ENCODE measurements at regions not wholly inside any gene's neighbourhood (a gene's known extent, or its start where the extent isn't known, plus 50 kb on each side); places are given as distances from the start of the nearest gene placed in this dataset.

DNA sequence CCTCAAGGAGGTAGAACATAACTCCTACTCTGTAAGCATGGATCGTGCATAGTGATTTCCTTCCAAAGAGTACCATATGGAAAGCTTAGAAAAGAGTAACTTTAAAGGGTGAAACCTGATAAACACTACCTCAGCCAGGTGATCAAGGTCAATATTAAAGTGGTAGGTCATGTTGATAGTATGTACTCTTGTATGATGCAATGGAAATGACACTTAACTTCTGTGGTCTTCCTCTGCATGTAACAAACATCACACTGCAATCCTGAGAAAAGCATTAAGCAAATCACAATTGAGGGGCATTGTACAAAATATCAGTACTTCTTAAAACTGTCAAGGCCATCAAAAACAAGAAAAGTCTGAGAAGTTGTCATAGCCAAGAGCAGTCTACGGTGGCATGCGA is 83.8 kb downstream of the LEPR start:
- TF ChIP-seq, protein P1, sequence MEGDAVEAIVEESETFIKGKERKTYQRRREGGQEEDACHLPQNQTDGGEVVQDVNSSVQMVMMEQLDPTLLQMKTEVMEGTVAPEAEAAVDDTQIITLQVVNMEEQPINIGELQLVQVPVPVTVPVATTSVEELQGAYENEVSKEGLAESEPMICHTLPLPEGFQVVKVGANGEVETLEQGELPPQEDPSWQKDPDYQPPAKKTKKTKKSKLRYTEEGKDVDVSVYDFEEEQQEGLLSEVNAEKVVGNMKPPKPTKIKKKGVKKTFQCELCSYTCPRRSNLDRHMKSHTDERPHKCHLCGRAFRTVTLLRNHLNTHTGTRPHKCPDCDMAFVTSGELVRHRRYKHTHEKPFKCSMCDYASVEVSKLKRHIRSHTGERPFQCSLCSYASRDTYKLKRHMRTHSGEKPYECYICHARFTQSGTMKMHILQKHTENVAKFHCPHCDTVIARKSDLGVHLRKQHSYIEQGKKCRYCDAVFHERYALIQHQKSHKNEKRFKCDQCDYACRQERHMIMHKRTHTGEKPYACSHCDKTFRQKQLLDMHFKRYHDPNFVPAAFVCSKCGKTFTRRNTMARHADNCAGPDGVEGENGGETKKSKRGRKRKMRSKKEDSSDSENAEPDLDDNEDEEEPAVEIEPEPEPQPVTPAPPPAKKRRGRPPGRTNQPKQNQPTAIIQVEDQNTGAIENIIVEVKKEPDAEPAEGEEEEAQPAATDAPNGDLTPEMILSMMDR (IDR thresholded peaks at IDR 0.05): no peak
- TF ChIP-seq POLR2A (IDR thresholded peaks at IDR 0.05): no peak

All from lower leg skin (tissue), 3 donors.